Thyroid gland (tissue), 4 donors: ENCODE measurements at regions not wholly inside any gene's neighbourhood (a gene's known extent, or its start where the extent isn't known, plus 50 kb on each side); places are given as distances from the start of the nearest gene placed in this dataset.

Experiments used
- DNase-seq, 2 donors: peaks; one replicate each; pipeline ENCODE4 v3.0.0-alpha.2; 2019
- H3K27ac ChIP-seq, 3 donors: fragments of 200-600 bp; sonication (generic); 1 replicate in 2 of 3; 2 replicates in 1 of 3; pipeline ENCODE4 v1.5.1; 2016 to 2019; ENCODE audit warnings: mild to moderate bottlenecking in 1 of 3, moderate library complexity in 1 of 3
- H3K27me3 ChIP-seq: fragments of 200-600 bp; sonication (generic); one replicate; pipeline ENCODE4 v1.5.1; 2019
- H3K36me3 ChIP-seq, 2 donors: fragments of 200-600 bp; sonication (generic); one replicate each; pipeline ENCODE4 v1.5.1; 2016 to 2019
- H3K4me1 ChIP-seq, 2 donors: fragments of 200-600 bp; sonication (generic); one replicate each; pipeline ENCODE4 v1.5.1; 2017 to 2019
- H3K4me3 ChIP-seq, 3 donors: fragments of 200-600 bp; sonication (generic); replicated peaks in 1 of 3; 1 replicate in 2 of 3; 2 replicates in 1 of 3; pipeline ENCODE4 v1.5.1; 2016; ENCODE audit warnings: mild to moderate bottlenecking in 1 of 3
- H3K9me3 ChIP-seq: fragments of 200-600 bp; sonication (generic); one replicate; pipeline ENCODE4 v1.5.1; 2017
- CTCF ChIP-seq, 6 experiments: fragments of 200-600 bp in 3 of 6; fragments of 450-650 bp in 3 of 6; sonication (generic) in 3 of 6; IDR thresholded peaks; one replicate each; pipeline ENCODE4 v1.5.1; 2016 to 2019; ENCODE audit warnings: antibody characterized with exemption in 6 of 6, mild to moderate bottlenecking in 2 of 6, inconsistent platforms in 1 of 6, moderate library complexity in 1 of 6
- POLR2A ChIP-seq, 2 donors: fragments of 450-650 bp; IDR thresholded peaks; one replicate each; pipeline ENCODE4 v1.6.1; 2017; ENCODE audit warnings: antibody characterized with exemption in 2 of 2, mild to moderate bottlenecking in 2 of 2, moderate library complexity in 1 of 2
- WGBS, 2 donors: methylation state at CpG; one replicate each; pipeline ENCODE4 v1.1.5; 2017; 5-methylcytosine and 5-hydroxymethylcytosine counted together
- intact Hi-C: fragments of 100-400 bp; cut with DNase I; formaldehyde crosslinking; loops from one replicate; pipeline ENCODE4 v1.15.1; 2023

DNA sequence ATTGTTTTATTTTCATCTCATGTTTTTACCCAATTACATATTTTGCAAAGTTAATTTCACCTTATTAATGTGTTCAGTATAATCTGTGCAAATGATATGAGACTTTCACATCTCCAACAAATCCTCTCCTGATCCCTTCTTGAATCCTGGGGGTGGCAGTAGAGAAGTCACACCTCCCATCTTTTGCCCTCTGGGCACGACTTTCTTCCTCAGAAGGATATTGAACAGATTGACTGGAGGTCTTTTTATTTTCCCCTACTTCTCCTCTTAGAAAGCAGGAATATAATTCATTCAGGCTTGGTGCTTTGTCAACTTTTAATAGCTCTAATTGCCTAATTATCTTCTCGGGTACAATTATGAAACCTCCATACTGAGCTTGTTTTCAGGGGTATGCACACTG lies 1037.1 kb upstream of the NUDT12 start:
- TF ChIP-seq POLR2A (IDR thresholded peaks at IDR 0.05): no peak
- no peak for TF ChIP-seq CTCF (IDR thresholded peaks at IDR 0.05)
- Histone ChIP-seq H3K27ac (no peak overlapping the region), H3K27me3 (no peaks in the 10 kb centered on the region), H3K4me3 (no peak overlapping the region), H3K4me1 (no peaks in the 10 kb centered on the region), H3K36me3 (no peaks in the 10 kb centered on the region), H3K9me3 (no peaks in the 10 kb centered on the region)
- no peak for DNase-seq
- WGBS, 2 donors: 72 to 74% methylated on average over 2 of the region's 2 CpGs
- intact Hi-C loops: no loop called here

DNA sequence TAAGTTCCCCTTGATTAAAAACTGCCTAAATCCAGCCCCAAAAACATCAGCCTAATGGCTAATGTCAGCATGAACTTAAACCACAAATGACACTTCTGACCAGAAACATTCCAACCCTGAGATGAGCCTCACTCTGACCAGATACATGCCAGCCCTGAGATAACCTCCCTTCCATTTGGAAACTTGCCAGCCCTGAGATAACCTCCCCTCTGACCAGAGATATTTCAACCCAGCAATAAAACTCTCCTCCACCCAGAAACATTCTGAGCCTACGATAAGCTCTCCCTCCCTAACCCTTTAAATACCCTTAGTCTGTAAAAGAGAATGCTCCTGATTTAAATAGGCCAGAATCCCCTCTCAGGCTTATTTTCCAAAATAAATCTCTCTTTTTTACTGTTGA lies 1035.7 kb upstream of the NUDT12 start:
- TF ChIP-seq CTCF (IDR thresholded peaks at IDR 0.05): no peak
- TF ChIP-seq POLR2A (IDR thresholded peaks at IDR 0.05): no peak
- no peak overlapping the region for H3K27ac ChIP-seq
- no peak for DNase-seq
- H3K27me3 ChIP-seq: no peaks in the 10 kb centered on the region
- H3K4me1 ChIP-seq: no peaks in the 10 kb centered on the region
- H3K9me3 ChIP-seq: no peaks in the 10 kb centered on the region
- WGBS, 2 donors: 0% methylated on average over 1 of the region's 1 CpG
- intact Hi-C loops: no loop called here
- no peaks in the 10 kb centered on the region for H3K36me3 ChIP-seq
- no peak overlapping the region for H3K4me3 ChIP-seq

DNA sequence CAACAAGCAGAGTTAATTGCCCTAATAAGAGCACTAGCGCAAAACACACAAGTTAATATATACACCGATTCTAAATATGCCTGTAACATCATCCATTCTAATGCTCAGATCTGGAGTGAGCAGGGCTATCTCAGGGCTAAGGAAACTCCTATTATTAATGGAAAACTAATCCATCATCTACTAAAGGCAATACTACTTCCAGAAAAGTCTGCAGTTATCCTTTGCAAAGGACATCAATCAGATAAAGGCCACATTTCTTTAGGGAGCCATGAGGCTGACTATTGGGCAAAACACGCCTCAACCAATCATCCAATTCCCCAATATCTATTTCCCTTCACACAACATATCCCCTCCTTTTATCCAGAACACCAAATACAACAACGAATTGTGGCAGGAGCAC lies 1032.3 kb upstream of the NUDT12 start:
- no peak for TF ChIP-seq CTCF (IDR thresholded peaks at IDR 0.05)
- no peak for TF ChIP-seq POLR2A (IDR thresholded peaks at IDR 0.05)
- H3K4me3 ChIP-seq: no peak overlapping the region
- H3K27me3 ChIP-seq: no peaks in the 10 kb centered on the region
- H3K9me3 ChIP-seq: no peaks in the 10 kb centered on the region
- no peak overlapping the region for H3K27ac ChIP-seq
- WGBS, 2 donors: 73 to 85% methylated on average over 4 of the region's 4 CpGs
- H3K36me3 ChIP-seq: no peaks in the 10 kb centered on the region
- intact Hi-C loops: no loop called here
- DNase-seq: no peak
- no peaks in the 10 kb centered on the region for H3K4me1 ChIP-seq

DNA sequence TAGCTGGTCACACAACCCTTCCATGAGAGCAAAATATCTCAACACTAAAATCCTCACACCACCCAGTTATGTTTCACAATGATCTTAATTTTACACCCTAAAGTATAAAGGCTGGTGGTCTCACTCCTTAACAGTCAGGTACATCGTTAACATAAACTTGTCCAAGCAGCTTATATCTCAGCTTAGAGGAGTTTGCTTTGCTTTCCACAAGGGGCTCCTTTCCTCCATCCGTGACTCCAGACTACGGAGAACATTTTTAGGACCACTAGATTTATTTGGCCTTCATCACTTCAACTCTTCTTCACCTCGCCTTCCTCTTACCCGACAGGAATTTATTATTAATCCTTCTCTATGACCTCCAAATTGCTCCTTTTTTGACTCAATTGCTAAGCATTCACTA lies 1014.1 kb upstream of the NUDT12 start:
- 66 to 67% methylated on average over 5 of the region's 5 CpGs for WGBS, 2 donors
- intact Hi-C loops: no loop called here
- H3K4me3 ChIP-seq: no peak overlapping the region

More for the DNA sequence above, 1014.1 kb upstream of the NUDT12 start:
- no peaks in the 10 kb centered on the region for H3K36me3 ChIP-seq
- no peaks in the 10 kb centered on the region for H3K9me3 ChIP-seq
- TF ChIP-seq POLR2A (IDR thresholded peaks at IDR 0.05): no peak
- no peak for TF ChIP-seq CTCF (IDR thresholded peaks at IDR 0.05)
- no peaks in the 10 kb centered on the region for H3K4me1 ChIP-seq
- H3K27ac ChIP-seq: no peak overlapping the region
- DNase-seq: no peak
- H3K27me3 ChIP-seq: no peaks in the 10 kb centered on the region
